ENCODE measurements at regions not wholly inside any gene's neighbourhood (a gene's known extent, or its start where the extent isn't known, plus 50 kb on each side); places are given as distances from the start of the nearest gene placed in this dataset.
"Not testable (repeated sequence)": the region's sequence is repeated elsewhere in the genome, so short reads cannot be mapped to it uniquely, and the experiment has no call there.

DNA sequence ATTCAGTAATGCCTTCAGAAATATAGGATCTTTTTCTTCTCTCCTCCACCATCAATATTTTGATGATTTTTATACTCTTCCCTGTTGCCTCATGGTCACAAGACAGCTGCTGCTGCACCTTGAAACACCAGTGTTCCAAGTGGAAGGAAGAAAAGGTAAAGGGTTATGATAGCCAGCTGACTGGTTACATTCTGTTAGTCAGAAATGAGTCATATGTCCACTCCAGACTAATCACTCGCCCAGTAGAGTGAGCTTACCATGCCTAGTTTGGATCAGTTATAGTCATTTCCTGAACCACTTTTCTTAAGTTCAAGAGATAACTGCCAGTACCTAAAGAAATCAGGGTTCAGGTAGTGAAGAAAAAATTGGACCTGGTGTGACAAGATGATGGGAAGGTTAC, 532.3 kb upstream of the SMIM31 start:
- DNase-seq: no peak

DNA sequence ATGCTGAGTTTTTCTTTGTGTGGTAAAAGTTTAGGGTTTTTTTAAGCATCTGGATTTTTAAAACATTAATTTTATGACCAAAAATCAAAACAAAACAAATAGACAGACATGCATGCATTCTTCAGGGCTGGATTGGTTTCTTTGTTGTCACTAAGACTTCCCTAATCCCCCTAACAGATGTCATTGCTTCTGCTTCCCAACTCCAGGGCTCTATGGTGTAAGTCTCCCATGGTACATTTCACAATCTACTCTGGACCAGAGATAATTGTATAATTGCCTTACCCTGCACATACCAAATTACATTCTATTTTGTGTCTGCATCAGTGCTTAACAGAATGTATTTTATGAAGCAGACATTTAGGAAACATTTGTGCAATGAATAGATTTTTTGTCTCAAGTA, 529.1 kb upstream of the SMIM31 start:
- DNase-seq: no peak

DNA sequence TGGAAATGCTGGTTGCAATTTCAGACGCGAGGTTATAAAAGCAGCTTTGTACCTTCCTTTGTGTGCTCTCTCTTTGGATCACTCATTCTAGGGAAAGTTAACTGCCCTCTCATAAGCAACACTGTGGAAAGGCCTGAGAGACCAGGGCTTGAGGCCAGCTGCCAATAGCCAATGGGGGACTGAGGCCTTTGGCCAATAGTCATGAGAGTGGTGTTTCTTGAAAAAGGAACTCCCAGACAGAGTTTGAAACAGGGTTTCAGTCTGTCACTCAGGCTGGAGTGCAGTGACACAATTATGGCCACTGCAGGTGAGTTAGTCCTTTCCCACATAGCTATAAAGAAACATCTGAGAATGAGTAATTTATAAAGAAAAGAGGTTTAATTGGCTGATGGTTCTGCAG, 524.7 kb upstream of the SMIM31 start:
- no peak for DNase-seq

DNA sequence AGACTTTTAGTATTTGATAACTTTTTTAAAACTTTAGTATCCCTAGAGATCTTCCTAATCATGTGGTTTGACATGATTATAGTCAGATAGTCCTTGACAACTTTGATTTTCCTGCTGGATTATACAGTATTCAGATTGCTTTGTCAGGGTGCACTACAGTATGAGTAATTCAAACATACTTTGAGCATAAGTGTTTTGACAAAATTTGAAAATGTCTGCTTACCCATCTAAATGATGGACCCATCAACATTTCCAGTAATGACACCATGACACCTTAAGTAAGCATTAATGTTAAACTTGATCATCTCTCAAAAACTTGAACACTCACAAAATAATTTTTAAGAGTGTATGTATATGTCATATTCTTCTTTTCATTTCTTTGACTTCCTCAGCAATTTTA, 514.5 kb upstream of the SMIM31 start:
- no peak for DNase-seq

DNA sequence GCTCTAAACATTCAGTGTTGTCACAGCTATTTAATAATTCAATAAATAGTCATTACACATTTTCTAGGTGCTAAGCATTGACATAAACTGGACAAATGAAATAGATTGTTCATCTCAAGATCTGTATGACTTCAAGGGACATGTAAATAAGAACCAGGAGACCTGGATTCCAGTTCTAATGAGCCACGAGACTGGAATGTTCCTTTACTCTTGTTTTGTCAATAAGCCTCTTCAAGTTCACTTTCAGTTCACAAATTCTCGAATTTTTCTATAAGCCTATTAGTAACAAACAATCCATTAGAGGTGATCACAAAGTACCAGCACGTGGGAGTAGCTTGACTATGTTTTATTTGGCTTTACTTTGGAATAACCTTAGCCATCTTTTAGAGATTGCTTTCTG, 514.0 kb upstream of the SMIM31 start:
- DNase-seq: no peak

DNA sequence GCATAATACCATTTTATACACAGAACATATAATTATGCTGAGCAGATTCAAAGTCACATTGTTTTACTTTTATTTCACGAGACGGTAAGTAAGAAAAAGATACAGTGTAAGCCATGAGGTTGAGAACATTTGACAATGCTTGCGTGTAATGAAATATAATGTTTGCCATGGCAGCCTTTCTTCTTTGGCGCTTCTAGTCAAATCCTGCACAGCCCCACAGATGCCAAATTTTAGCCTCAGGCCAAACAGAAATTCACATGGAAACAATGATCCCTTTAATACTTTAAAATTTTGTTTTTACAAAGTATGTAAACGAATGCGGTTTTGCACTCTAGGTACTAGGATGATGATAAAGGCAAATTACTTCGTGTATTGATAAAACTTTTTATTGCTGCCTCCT, 502.7 kb upstream of the SMIM31 start:
- DNase-seq: no peak

DNA sequence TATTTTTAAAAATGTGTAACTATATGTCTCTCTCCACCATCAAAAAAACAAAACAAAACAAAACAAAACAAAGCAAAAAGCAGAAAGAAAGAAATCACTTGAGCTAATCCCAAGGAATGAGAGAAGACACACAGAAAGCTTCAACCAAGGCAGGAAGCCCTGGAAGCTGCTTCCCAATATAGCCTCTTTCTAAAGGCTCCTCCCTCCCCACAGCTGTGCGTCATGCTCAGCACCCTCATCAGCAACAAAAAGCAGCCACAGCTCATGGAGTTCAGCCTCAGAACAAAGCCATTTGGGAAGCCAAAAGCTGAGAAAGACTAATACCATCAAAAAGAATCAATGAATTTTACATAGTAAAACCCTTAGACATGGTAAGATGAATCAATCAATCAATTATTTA, 501.6 kb upstream of the SMIM31 start:
- DNase-seq: no peak

DNA sequence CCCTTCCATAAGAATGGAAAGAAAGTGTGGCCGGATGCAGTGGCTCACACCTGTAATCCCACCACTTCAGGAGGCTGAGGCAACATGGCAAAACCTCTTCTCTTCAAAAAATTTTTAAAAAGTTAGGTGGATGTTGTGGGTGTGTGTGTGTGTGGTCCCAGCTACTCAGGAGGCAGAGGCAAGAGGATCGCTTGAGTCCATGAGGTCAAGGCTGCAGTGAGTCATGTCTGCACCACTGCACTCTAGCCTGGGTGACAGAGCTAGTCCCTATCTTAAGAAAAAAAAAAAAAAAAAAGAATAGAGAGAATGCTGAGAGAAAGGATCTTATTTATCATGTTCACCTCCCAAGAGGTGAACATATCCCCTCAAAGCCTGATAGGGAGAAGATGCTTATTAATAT, 492.1 kb upstream of the SMIM31 start:
- no peak for DNase-seq

DNA sequence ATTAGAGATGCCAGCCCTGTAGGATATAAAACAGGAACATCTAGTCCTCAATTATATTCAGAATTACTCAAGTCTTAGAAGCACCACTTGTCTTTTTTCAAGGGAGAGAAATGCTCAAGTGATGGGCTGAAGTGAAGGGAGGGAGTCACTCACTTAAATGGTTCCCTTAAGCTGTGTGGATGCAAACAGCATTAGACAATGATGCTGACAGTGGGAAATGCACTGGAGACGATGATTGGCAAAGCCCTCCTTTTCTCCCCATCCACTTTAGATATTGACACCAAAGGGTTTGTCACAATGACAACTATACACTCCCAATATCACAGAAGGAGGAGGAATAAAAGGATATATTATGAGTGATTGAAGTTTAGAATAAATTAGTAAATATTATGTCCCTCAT, 491.4 kb upstream of the SMIM31 start:
- DNase-seq: not testable (repeated sequence)

DNA sequence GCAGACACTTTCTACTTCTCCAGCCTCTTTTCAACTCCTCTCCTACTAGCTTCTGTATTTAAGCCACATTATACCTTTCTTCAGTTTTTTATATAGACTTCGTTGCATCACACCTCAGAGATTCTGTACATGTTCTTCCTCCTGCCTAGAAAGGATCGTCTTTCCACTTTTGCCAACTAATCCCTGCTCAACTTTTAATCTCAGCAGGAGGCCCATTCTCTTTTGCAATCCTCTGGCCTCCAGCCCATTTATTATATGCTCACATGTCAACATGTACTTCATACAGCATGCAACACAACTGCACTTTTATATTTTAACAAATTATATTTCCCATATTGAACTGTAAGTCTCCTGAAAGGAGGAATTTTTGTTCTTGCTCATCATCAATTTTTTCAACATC, 476.5 kb upstream of the SMIM31 start:
- DNase-seq: not testable (repeated sequence)

DNA sequence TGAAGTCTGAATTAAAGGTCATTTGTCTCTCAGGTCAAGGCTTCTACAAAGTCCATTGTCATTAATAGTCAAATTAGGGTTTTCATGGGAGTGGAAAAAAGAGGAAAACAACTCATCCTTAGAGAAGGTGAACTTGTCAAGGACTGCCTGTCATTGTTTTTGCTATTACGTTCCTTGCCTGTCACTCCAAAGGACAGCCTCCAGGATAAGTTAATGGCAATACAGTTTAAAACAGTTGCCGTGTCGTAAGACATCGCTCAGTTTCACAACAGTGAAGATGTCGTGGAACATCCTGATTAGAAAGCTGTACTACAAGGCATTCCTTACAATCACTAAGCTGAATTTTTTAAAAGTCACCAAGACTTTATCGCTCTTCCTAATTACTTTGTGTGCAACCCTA, 466.8 kb upstream of the SMIM31 start:
- no peak for DNase-seq

DNA sequence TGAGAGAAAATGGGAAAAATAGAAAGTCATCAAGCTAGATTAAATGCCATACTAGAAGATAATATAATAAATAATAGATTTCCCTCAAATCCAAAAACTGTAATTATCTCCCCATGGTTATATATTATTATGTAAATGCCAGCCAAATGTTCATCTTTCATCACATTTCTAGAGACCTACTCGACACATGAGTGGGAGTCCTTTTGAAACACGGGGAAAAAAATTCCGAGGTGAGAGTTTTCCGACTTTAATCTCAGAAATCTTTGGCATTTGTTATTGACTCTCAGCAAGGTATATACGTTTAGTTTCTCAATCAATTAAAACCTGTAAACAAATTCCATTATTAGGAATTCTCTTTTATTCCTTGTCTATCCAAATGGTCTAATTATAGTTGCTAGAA, 465.4 kb upstream of the SMIM31 start:
- DNase-seq: no peak

DNA sequence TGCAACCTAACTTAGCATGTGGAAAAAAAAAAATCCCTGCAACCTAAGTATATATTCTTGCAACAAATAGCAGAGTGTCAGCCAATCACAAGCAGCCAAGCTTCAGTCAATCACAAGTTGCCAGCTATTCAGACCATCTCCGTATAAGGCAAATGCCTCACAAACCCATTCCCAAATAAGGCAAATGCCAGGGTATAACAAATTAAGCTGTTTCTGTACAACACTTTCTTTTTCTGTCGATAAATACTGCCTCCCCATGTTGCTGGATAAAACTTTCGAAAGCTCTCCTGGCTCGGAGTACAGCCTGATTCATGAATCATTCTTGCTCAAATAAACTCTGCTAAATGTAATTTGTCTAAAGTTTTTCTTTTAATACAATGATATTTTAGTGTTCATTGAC, 460.7 kb upstream of the SMIM31 start:
- DNase-seq: no peak

DNA sequence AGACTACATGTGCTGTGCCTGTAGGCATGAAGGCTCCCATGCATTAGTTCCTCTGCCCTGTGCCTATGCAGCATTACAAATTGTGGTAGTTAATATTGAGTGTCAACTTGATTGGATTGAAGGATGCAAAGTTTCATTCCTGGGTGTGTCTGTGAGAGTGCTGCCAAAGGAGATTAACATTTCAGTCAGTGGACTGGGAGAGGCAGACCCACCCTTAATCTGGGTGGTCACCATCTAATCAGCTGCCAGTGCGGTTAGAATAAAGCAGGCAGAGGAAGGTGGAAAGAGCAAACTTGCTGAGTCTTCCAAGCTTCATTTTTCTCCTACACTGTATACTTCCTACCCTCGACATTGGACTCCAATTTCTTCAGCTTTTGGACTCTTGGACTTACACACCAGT, 460.2 kb upstream of the SMIM31 start:
- DNase-seq: no peak

DNA sequence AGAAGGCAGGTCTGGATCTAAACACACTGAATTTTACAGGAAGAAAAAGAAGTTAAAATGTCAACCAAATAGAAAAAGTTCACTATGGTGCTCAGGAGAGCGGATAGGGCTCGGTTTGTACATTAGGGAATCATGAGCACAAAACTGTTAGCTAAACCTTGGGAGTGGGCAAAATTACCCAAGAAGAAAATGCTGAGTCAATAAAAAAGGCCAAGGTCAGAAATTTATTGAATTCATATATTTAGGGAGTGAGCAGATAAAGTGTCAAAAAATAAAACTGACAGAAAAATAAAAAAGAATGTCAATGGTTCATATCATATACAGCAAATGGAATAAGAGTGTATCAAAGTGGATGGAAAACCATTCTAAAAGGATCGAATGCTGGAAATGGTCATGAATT, 452.5 kb upstream of the SMIM31 start:
- DNase-seq: no peak

DNA sequence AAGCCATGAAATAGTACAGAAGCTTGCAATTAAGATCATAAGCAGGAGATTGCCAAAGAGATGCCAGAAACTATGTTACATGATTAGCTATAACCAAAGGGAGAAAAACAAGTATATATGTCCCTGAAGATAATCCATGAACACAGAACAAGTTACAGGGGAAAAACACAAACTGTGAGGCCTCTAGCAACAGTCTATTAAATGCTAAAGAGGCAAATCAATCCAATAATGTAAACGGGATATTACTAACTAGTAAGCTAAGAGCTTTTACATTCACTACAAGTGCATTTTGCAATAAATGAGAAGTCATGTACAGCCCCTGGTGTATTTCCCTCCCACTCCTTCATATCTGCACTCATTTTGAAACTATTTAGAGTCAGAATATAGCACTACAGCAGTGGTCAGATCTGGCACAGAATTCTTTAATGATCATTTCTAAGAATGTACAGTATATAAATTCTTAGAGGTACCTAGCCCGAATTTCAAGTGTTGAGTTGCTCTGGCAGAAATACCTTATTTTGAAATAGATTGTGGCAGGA, 449.8 kb upstream of the SMIM31 start:
- no peak for DNase-seq

DNA sequence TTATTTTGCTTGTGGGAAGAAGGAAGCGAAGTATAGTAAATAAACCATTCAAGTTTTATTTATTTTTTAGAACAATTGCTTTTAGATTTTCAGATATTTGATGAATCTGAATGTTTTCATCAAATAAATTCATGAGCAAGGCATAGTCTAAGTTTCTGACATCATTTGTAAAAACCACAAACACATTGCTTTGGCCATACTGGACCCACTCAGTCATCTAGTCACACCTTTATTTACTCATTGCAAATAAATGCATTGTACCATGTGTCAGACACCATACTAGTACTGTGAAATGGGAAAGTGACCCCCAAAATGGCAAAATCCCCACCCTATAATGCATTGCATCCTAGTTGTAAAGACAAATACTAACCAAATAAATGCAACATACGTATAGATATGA, 449.1 kb upstream of the SMIM31 start:
- no peak for DNase-seq

DNA sequence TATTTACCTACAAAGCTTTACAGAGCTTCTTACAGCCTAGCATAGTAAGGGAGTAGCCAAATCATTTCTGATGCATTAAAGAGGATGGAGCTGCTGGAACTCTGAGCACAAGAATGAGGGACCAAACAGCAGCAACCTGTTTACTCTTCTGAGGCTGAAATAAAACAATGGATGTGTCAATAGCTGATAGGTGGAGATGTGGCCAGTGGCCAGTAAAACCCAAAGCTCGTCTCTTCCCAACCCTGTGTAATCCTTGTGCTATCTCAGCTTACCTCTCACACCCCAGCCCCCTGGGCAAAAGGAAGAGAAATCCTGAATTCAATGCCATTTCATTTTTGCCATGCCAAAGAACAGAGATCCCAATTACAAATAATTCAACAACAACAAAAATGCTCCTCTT, 446.7 kb upstream of the SMIM31 start:
- no peak for DNase-seq

DNA sequence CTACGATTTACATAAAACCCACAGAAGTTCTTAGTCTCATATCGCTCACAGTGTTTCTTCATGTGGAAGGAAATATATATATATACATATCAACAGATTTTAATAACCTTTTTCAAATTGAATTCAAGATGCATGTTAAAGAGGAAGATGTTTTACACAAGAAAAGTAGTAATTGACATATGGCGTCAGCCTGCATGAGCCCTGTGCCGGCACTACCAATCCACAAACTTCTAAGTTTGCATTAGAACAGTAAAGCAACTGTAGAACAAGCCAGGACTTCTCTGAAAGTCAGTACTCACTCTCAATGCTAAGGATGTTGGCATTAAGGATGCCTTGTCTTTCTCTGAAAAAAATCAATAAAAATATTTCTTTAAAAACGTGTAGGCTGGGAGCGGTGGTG, 441.3 kb upstream of the SMIM31 start:
- DNase-seq: no peak

DNA sequence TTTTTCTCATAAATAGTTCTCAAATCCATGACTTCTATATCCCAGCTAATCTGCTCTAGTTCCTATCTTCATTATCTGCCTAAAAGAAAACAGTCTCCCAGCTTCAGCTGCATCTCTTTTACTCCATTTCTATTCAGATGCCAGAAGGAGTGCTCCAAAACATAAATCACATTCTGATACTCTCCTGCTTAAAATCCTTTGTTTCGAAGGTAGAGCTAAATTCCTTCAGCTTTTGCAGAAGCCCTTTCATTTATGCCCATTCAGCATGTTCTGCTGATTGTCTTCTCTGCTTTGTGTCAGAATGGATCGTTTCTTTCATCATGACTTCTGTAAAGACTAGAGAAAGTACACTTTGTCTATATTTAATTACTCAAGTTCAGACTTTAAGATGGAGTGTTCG, 440.1 kb upstream of the SMIM31 start:
- no peak for DNase-seq

DNA sequence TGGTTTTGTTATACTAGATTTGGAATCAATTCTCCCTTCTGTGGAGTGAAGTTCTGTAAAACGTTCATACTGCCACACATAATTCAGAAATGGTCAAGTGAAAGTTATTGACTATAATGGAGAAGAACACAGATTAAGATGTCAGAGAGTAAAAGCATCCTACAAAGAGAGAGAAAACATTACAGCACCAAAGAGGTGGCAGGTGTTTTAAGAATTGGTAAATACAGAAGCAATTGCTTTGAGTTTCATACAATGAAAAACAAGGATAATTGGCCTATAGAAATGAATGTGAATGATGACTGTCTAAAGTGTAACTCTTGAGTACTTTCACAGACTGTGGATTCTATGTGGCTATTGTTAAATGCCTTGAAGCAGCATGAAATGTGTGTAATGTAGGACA, 435.6 kb upstream of the SMIM31 start:
- DNase-seq: no peak

DNA sequence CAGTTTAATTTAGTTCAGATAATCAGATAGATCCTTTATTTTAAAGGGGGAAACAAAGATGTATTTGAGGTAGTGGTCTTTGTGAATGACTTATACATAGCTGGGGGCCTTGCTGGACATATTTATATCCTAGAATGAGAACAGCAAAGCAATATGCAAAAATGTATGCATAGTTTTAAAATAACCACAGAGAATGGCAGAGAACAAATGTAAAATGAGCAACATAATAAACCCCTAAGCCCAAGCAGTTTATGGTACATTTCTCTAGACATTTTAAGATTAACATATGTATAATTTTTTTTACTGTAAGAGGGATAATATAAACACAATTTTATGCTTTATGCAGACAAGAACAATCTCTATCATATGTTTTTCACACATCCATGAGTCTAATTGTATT, 434.2 kb upstream of the SMIM31 start:
- no peak for DNase-seq

DNA sequence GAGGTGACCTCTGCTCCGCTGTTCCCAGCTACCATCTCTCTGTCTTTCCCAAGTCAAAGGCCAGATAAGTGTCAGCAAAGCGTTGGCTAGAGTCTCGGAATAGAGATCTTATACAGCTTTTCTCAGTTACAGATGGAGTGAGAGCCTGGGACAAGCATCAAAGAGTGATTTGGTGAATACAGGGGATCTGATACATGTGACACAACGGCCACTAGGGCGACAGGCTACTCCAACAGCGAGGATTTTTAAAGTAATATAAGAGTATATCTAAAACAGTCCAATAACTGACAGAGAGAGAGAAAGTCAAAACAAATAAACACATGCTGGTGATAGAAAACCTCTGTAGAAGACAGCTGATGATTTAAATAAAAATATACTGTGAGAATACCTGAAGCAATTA, 433.1 kb upstream of the SMIM31 start:
- no peak for DNase-seq

DNA sequence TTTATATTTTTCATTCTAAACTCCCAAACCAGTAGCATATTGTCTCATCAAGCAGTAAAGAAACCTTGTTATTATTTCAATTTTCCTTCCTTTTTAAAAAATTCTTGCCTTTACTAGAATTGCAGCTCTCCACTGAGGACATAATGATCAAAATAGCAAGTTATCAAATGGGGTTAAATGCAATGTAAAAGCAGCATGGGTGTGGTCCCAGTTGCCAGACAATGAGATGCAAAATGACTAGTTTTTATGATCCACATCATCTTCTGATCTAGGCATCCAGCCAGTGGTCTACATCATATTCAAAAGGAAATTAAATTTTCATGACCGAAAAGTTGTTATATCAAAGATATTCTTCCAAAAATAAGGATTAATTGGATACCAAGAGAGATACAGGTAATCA, 427.9 kb upstream of the SMIM31 start:
- no peak for DNase-seq

DNA sequence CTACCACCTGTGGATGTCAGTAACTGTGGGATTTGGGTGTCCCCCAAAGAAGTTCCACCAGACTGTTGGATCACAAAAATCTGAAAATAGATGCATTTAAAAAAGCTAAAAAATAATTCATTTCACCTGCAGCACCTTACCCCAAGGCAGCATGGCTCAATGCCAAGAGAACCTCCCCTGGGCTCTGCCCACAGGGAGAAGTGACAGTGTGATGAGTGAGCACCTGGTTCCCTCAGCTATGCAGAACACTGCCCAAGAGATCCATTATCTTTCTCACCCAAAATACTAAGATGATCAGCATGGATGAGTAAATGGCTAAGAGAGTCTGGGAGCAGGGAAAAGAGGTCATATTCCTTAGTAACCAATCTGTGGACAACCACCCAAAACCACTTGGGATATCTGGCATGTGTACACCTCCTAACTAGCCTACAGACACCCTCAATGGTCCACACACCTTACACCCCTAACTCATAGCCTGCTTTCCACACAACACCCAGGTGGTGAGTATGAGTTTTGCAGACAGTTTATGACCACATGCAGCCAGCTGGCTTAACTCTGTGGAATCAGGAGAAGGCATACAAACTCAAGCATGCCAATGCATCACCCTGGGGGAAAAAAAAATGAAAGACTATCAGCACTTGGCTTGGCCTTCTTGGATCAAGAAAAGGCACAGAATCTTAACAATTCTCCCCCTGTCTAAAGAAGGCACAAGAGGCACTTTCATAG, 416.5 kb upstream of the SMIM31 start:
- no peak for DNase-seq

All from AML-193 (cell line).